ENCODE measurements at regions not wholly inside any gene's neighbourhood (a gene's known extent, or its start where the extent isn't known, plus 50 kb on each side); places are given as distances from the start of the nearest gene placed in this dataset.
"Not testable (repeated sequence)": the region's sequence is repeated elsewhere in the genome, so short reads cannot be mapped to it uniquely, and the experiment has no call there.

- TF ChIP-seq EZH2 (IDR thresholded peaks at IDR 0.05; ENCODE audit: insufficient read depth, poor library complexity, severe bottlenecking); EZH2phosphoT487 (IDR thresholded peaks at IDR 0.05; ENCODE audit: insufficient read depth, low read depth): not testable (repeated sequence)
Observed at GRCh38 chr7:80292634-80293033, 158.0 kb downstream of the GNAI1 start.
